Ovary (tissue), 3 donors: ENCODE measurements at regions not wholly inside any gene's neighbourhood (a gene's known extent, or its start where the extent isn't known, plus 50 kb on each side); places are given as distances from the start of the nearest gene placed in this dataset.

ENCODE experiments used
- CTCF ChIP-seq, 3 donors: fragments of 450-650 bp in 2 of 3; fragments of 200-600 bp in 1 of 3; IDR thresholded peaks; one replicate each; pipeline versions ENCODE4 v1.5.1 to v1.8.0; 2016 to 2022; ENCODE audit warnings: antibody characterized with exemption in 3 of 3, mild to moderate bottlenecking in 1 of 3
- EP300 ChIP-seq: sonication (generic); formaldehyde crosslinking; IDR thresholded peaks from one replicate; pipeline ENCODE4 v1.6.1; 2017; ENCODE audit warnings: antibody characterized with exemption
- POLR2A ChIP-seq: fragments of 450-650 bp; IDR thresholded peaks from one replicate; pipeline ENCODE4 v1.6.1; 2017; ENCODE audit warnings: antibody characterized with exemption, mild to moderate bottlenecking, moderate library complexity
- donor health status: DM: no; HTN: no; CAD: no.

GRCh38 chr20:5393218-5393870 is 76.6 kb upstream of the PROKR2 start:
- no peak for TF ChIP-seq POLR2A
- TF ChIP-seq CTCF (IDR thresholded peaks at IDR 0.05) = no peak
- no peak for TF ChIP-seq EP300
